ENCODE measurements at regions not wholly inside any gene's neighbourhood (a gene's known extent, or its start where the extent isn't known, plus 50 kb on each side); places are given as distances from the start of the nearest gene placed in this dataset.

DNA sequence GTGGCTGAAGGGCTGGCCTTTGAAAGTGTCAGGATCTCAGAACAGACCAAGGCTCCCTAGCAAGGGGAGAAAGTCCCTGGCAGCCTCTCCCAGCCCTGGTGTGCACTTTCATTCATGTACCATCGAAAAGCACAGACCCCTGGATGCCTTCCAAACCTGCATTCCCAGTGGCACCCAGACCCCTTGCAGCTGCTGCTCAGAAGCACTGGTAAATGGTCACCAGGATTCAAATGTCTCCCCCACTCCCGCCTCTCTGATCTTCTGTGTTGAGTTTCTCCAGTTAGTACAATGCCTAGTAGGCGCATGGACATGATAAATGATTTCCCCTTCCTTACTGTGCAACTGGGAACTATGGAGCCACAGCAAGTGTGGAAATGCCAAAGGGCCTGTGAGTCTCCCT, 180.0 kb downstream of the GLI2 start:
- H3K4me1 ChIP-seq (ENCODE audit: insufficient read depth, low read length): peaks cover 10% of the 10 kb centered on the region
- H3K4me2 ChIP-seq (ENCODE audit: low read depth, low read length): no peak overlapping the region
- FAIRE-seq: no peak
- WGBS (ENCODE audit: low lambda C conversion rate): 61% methylated on average over 3 of the region's 3 CpGs
- CTCF ChIA-PET (ENCODE audit: low intra/inter-chr PET ratio, low total read pairs): no interaction called here
- H2AFZ ChIP-seq (ENCODE audit: low read length): no peak overlapping the region
- H3K4me3 ChIP-seq (replicated peaks in 1 of 3; ENCODE audit: insufficient read depth in 1 of 3, low read depth in 2 of 3, low read length in 3 of 3): no peak overlapping the region
- H3K36me3 ChIP-seq (replicated peaks in 1 of 2; ENCODE audit: control insufficient read depth in 1 of 2, insufficient read depth in 2 of 2, low read length in 2 of 2): no peaks in the 10 kb centered on the region
- no peak overlapping the region for H3K27ac ChIP-seq (ENCODE audit: extremely low read length, insufficient read depth, low read length)
- in situ Hi-C loops (cut with HindIII; ENCODE audit: extremely low pct_ligation_motif_present, low pct_unique_long_range_greater_than_20kb) (no loop called here), intact Hi-C loops (cut with micrococcal nuclease; ENCODE audit: unreplicated experiment) (no loop called here)
- no TSS peak for BruUV-seq (replicated peaks)
- TF ChIP-seq, protein P1, sequence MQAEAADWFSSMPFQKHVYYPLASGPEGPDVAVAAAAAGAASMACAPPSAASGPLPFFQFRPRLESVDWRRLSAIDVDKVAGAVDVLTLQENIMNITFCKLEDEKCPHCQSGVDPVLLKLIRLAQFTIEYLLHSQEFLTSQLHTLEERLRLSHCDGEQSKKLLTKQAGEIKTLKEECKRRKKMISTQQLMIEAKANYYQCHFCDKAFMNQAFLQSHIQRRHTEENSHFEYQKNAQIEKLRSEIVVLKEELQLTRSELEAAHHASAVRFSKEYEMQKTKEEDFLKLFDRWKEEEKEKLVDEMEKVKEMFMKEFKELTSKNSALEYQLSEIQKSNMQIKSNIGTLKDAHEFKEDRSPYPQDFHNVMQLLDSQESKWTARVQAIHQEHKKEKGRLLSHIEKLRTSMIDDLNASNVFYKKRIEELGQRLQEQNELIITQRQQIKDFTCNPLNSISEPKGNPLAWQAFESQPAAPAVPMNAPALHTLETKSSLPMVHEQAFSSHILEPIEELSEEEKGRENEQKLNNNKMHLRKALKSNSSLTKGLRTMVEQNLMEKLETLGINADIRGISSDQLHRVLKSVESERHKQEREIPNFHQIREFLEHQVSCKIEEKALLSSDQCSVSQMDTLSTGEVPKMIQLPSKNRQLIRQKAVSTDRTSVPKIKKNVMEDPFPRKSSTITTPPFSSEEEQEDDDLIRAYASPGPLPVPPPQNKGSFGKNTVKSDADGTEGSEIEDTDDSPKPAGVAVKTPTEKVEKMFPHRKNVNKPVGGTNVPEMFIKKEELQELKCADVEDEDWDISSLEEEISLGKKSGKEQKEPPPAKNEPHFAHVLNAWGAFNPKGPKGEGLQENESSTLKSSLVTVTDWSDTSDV (CRISPR knock-in tag; IDR thresholded peaks at IDR 0.05): no peak
- TF ChIP-seq POLR2AphosphoS5 (IDR thresholded peaks at IDR 0.05; ENCODE audit: low read depth, low read length) (no peak), ZFP41 (CRISPR knock-in tag; IDR thresholded peaks at IDR 0.05; ENCODE audit: borderline replicate concordance) (no peak), PLRG1 (conservative IDR thresholded peaks at IDR 0.05) (no peak), NR2F2 (IDR thresholded peaks at IDR 0.05; ENCODE audit: borderline replicate concordance, low read depth) (no peak), SRF (IDR thresholded peaks at IDR 0.05; ENCODE audit: low read depth, low read length) (no peak), ZNF382 (CRISPR knock-in tag; IDR thresholded peaks at IDR 0.05; ENCODE audit: borderline replicate concordance) (no peak)
- TF ChIP-seq, protein P2, sequence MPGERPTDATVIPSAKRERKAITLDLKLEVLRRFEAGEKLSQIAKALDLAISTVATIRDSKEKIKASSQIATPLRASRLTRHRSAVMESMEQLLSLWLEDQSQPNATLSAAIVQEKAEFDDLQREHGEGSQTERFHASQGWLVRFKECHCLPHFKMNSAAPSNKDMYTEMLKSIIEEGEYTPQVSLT (CRISPR knock-in tag; IDR thresholded peaks at IDR 0.05; ENCODE audit: borderline replicate concordance, low read depth): no peak
- TF ChIP-seq, protein P3, sequence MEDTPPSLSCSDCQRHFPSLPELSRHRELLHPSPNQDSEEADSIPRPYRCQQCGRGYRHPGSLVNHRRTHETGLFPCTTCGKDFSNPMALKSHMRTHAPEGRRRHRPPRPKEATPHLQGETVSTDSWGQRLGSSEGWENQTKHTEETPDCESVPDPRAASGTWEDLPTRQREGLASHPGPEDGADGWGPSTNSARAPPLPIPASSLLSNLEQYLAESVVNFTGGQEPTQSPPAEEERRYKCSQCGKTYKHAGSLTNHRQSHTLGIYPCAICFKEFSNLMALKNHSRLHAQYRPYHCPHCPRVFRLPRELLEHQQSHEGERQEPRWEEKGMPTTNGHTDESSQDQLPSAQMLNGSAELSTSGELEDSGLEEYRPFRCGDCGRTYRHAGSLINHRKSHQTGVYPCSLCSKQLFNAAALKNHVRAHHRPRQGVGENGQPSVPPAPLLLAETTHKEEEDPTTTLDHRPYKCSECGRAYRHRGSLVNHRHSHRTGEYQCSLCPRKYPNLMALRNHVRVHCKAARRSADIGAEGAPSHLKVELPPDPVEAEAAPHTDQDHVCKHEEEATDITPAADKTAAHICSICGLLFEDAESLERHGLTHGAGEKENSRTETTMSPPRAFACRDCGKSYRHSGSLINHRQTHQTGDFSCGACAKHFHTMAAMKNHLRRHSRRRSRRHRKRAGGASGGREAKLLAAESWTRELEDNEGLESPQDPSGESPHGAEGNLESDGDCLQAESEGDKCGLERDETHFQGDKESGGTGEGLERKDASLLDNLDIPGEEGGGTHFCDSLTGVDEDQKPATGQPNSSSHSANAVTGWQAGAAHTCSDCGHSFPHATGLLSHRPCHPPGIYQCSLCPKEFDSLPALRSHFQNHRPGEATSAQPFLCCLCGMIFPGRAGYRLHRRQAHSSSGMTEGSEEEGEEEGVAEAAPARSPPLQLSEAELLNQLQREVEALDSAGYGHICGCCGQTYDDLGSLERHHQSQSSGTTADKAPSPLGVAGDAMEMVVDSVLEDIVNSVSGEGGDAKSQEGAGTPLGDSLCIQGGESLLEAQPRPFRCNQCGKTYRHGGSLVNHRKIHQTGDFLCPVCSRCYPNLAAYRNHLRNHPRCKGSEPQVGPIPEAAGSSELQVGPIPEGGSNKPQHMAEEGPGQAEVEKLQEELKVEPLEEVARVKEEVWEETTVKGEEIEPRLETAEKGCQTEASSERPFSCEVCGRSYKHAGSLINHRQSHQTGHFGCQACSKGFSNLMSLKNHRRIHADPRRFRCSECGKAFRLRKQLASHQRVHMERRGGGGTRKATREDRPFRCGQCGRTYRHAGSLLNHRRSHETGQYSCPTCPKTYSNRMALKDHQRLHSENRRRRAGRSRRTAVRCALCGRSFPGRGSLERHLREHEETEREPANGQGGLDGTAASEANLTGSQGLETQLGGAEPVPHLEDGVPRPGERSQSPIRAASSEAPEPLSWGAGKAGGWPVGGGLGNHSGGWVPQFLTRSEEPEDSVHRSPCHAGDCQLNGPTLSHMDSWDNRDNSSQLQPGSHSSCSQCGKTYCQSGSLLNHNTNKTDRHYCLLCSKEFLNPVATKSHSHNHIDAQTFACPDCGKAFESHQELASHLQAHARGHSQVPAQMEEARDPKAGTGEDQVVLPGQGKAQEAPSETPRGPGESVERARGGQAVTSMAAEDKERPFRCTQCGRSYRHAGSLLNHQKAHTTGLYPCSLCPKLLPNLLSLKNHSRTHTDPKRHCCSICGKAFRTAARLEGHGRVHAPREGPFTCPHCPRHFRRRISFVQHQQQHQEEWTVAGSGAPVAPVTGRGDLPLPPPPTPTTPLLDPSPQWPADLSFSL (CRISPR knock-in tag; IDR thresholded peaks at IDR 0.05): no peak
- no peaks in the 10 kb centered on the region for H3K79me2 ChIP-seq (ENCODE audit: insufficient read depth, low read length)
- H3K9me3 ChIP-seq (ENCODE audit: low read length): no peaks in the 10 kb centered on the region
- POLR2A ChIA-PET: no interaction called here
- no peak for DNase-seq (ENCODE audit: low spot score)
- no peak for ATAC-seq
- peaks cover 12 to 67% of the 10 kb centered on the region in 2 experiments for H3K27me3 ChIP-seq (ENCODE audit: control insufficient read depth in 1 of 2, insufficient read depth in 2 of 2, low read length in 2 of 2)
- H4K20me1 ChIP-seq (ENCODE audit: insufficient read depth, low read length): no peaks in the 10 kb centered on the region; the same call in 1 of the 2 replicates
- H3K9ac ChIP-seq (ENCODE audit: insufficient read depth, low read depth, low read length): no peak overlapping the region

All from HepG2 (cell line).